ENCODE measurements at regions not wholly inside any gene's neighbourhood (a gene's known extent, or its start where the extent isn't known, plus 50 kb on each side); places are given as distances from the start of the nearest gene placed in this dataset.

GRCh38 chr10:76735866-76736265 is 901.7 kb downstream of the KCNMA1 start:
- no peak for TF ChIP-seq TCF7L2 (IDR thresholded peaks at IDR 0.05; ENCODE audit: borderline replicate concordance, extremely low read depth, insufficient read depth, insufficient read length)
- no peak for TF ChIP-seq YY1 (IDR thresholded peaks at IDR 0.05; ENCODE audit: extremely low read depth, insufficient replicate concordance, low read depth, low read length)
- no peak for TF ChIP-seq POLR2AphosphoS5 (IDR thresholded peaks at IDR 0.05; ENCODE audit: low read depth, low read length)
- no peak for TF ChIP-seq EZH2 (IDR thresholded peaks at IDR 0.05)
- TF ChIP-seq EZH2phosphoT487 (IDR thresholded peaks at IDR 0.05; ENCODE audit: borderline replicate concordance), result no peak
- TF ChIP-seq CTCF (IDR thresholded peaks at IDR 0.05 in 2 of 3, conservative IDR thresholded peaks at IDR 0.05 in 1 of 3; ENCODE audit: borderline replicate concordance in 1 of 3, insufficient read depth in 1 of 3, low read depth in 2 of 3, low read length in 2 of 3), result no peak
- TF ChIP-seq REST (IDR thresholded peaks at IDR 0.05; ENCODE audit: low read depth), result no peak
- TF ChIP-seq POLR2A (IDR thresholded peaks at IDR 0.05; ENCODE audit: borderline replicate concordance, extremely low read depth, insufficient read depth, insufficient read length), result no peak
- no peak for TF ChIP-seq SRF (IDR thresholded peaks at IDR 0.05; ENCODE audit: low read depth)
- TF ChIP-seq CEBPB (IDR thresholded peaks at IDR 0.05; ENCODE audit: low read depth), result no peak
